SK-N-SH (cell line): ENCODE measurements at regions not wholly inside any gene's neighbourhood (a gene's known extent, or its start where the extent isn't known, plus 50 kb on each side); places are given as distances from the start of the nearest gene placed in this dataset.

Source experiments
- CTCF ChIA-PET: fragments of 300-600, 350-600 bp; formaldehyde crosslinking; extraction: SDS; loops from one replicate; lab custom pipeline; 2021; lab: Yijun Ruan, JAX
- POLR2A ChIA-PET: fragments of 350-600 bp; sonication (Branson Sonifier 250); formaldehyde crosslinking; extraction: SDS; loops from one replicate; lab custom pipeline; 2020; ENCODE audit warnings: antibody characterized with exemption, inconsistent platforms; lab: Yijun Ruan, JAX
- DNase-seq: peaks from one replicate; pipeline ENCODE4 v3.0.0; 2012
- H2AFZ ChIP-seq: fragments of 200-600 bp; sonication (generic); 2 replicates; pipeline ENCODE4 v1.8.1; 2016; ENCODE audit warnings: antibody characterized with exemption, mild to moderate bottlenecking, low read depth
- H3F3A ChIP-seq: fragments of 200-600 bp; sonication (generic); replicated peaks from 2 replicates; pipeline ENCODE3; 2016; ENCODE audit warnings: antibody characterized with exemption, mild to moderate bottlenecking; ENCODE audit not compliant: insufficient read depth
- H3K27ac ChIP-seq, 2 experiments: fragments of 200-500 bp in 1 of 2; fragments of 200-600 bp in 1 of 2; sonication (Bioruptor generic) in 1 of 2; sonication (generic), shearing (Covaris generic) in 1 of 2; 2 replicates each; pipeline versions ENCODE4 v1.5.1 to v1.6.1; 2014 to 2016; ENCODE audit warnings: low read depth in 2 of 2, inconsistent platforms in 1 of 2, low read length in 1 of 2, mild to moderate bottlenecking in 1 of 2, mixed read lengths in 1 of 2
- H3K27me3 ChIP-seq: fragments of 200-600 bp; sonication (generic), shearing (Covaris generic); 2 replicates; pipeline ENCODE4 v1.6.1; 2016; ENCODE audit warnings: mixed run types; ENCODE audit not compliant: insufficient read depth
- H3K36me3 ChIP-seq, 2 experiments: fragments of 200-500 bp in 1 of 2; fragments of 200-600 bp in 1 of 2; sonication (Bioruptor generic) in 1 of 2; sonication (generic) in 1 of 2; replicated peaks in 1 of 2; 2 replicates each; pipeline versions ENCODE3 to v1.5.1; 2014 to 2016; ENCODE audit warnings: low read length in 1 of 2, mild to moderate bottlenecking in 1 of 2; ENCODE audit not compliant: insufficient read depth in 2 of 2, control insufficient read depth in 1 of 2
- H3K4me1 ChIP-seq, 2 experiments: fragments of 200-500 bp in 1 of 2; fragments of 200-600 bp in 1 of 2; sonication (Bioruptor generic) in 1 of 2; sonication (generic), shearing (Covaris generic) in 1 of 2; 2 replicates each; pipeline versions ENCODE4 v1.5.1 to v1.6.1; 2014 to 2016; ENCODE audit warnings: low read depth in 1 of 2, low read length in 1 of 2, mixed run types in 1 of 2; ENCODE audit not compliant: insufficient read depth in 2 of 2, control insufficient read depth in 1 of 2
- H3K4me2 ChIP-seq: fragments of 200-600 bp; sonication (generic), shearing (Covaris generic); 2 replicates; pipeline ENCODE4 v1.6.1; 2017; ENCODE audit warnings: mixed run types
- H3K4me3 ChIP-seq, 2 experiments: fragments of 200-500 bp in 1 of 2; fragments of 200-600 bp in 1 of 2; sonication (Bioruptor generic) in 1 of 2; sonication (generic), shearing (Covaris generic) in 1 of 2; 2 replicates each; pipeline versions ENCODE4 v1.5.1 to v1.8.1; 2014 to 2016; ENCODE audit warnings: low read depth in 2 of 2, inconsistent platforms in 1 of 2, low read length in 1 of 2, mild to moderate bottlenecking in 1 of 2, mixed read lengths in 1 of 2, moderate library complexity in 1 of 2
- H3K79me2 ChIP-seq: fragments of 200-600 bp; sonication (generic); 2 replicates; pipeline ENCODE4 v1.8.1; 2017; ENCODE audit warnings: mild to moderate bottlenecking; ENCODE audit not compliant: insufficient read depth
- H3K9ac ChIP-seq: fragments of 200-600 bp; sonication (generic); 2 replicates; pipeline ENCODE4 v1.6.1; 2017; ENCODE audit warnings: mixed run types
- H3K9me2 ChIP-seq: fragments of 200-600 bp; sonication (generic); 2 replicates; pipeline ENCODE4 v1.6.1; 2017; ENCODE audit warnings: mixed run types
- H3K9me3 ChIP-seq: fragments of 200-600 bp; sonication (generic); 2 replicates; pipeline ENCODE4 v1.6.1; 2017; ENCODE audit warnings: mixed run types, mild to moderate bottlenecking, moderate library complexity
- H4K20me1 ChIP-seq: fragments of 200-600 bp; sonication (generic); 2 replicates; pipeline ENCODE4 v1.6.1; 2017; ENCODE audit warnings: mild to moderate bottlenecking, mixed run types; ENCODE audit not compliant: insufficient read depth
- ELF1 ChIP-seq: IDR thresholded peaks from 2 replicates; pipeline ENCODE4 v1.4.0; 2012
- EP300 ChIP-seq, 2 experiments: IDR thresholded peaks; 2 replicates each; pipeline versions ENCODE4 v1.4.0 to v1.6.1; 2012; ENCODE audit warnings: borderline replicate concordance in 1 of 2, low read depth in 1 of 2, low read length in 1 of 2
- EZH2phosphoT487 ChIP-seq: fragments of 200-600 bp; sonication (generic); IDR thresholded peaks from 2 replicates; pipeline ENCODE4 v1.6.1; 2017; ENCODE audit warnings: low read depth, mixed run types, mild to moderate bottlenecking, antibody characterized with exemption, moderate library complexity, borderline replicate concordance
- JUND ChIP-seq: IDR thresholded peaks from 2 replicates; pipeline ENCODE4 v1.4.0; 2012
- MXI1 ChIP-seq: IDR thresholded peaks from 2 replicates; pipeline ENCODE4 v1.6.1; 2012; ENCODE audit warnings: mild to moderate bottlenecking, low read depth, low read length, improper control_type of control experiment
- NFIC ChIP-seq: IDR thresholded peaks from 2 replicates; pipeline ENCODE4 v1.4.0; 2012; ENCODE audit warnings: borderline replicate concordance
- POLR2AphosphoS5 ChIP-seq: IDR thresholded peaks from 2 replicates; pipeline ENCODE4 v1.6.1; 2012; ENCODE audit warnings: low read depth, low read length
- RAD21 ChIP-seq: IDR thresholded peaks from 2 replicates; pipeline ENCODE4 v1.6.1; 2012; ENCODE audit warnings: mild to moderate bottlenecking, low read length
- RFX5 ChIP-seq: IDR thresholded peaks from 2 replicates; pipeline ENCODE4 v1.6.1; 2012; ENCODE audit warnings: mild to moderate bottlenecking, improper control_type of control experiment, low read length
- SIN3A ChIP-seq: IDR thresholded peaks from 2 replicates; pipeline ENCODE4 v1.6.1; 2012; ENCODE audit warnings: low read depth, mild to moderate bottlenecking, low read length, moderate library complexity, borderline replicate concordance
- SMC3 ChIP-seq: IDR thresholded peaks from 2 replicates; pipeline ENCODE4 v1.6.1; 2012; ENCODE audit warnings: low read depth, low read length, improper control_type of control experiment
- TAF1 ChIP-seq: IDR thresholded peaks from 2 replicates; pipeline ENCODE4 v1.6.1; 2012; ENCODE audit warnings: low read depth, mild to moderate bottlenecking, low read length, moderate library complexity, borderline replicate concordance
- TCF12 ChIP-seq: IDR thresholded peaks from 2 replicates; pipeline ENCODE4 v1.4.0; 2012
- TEAD4 ChIP-seq: IDR thresholded peaks from 2 replicates; pipeline ENCODE4 v1.4.0; 2012; ENCODE audit warnings: mild to moderate bottlenecking, borderline replicate concordance; ENCODE audit not compliant: insufficient read depth
- WGBS: methylation state at CpG from one replicate; pipeline ENCODE4 v1.1.6; 2017; ENCODE audit warnings: low lambda C conversion rate; 5-methylcytosine and 5-hydroxymethylcytosine counted together
- TF ChIP-seq, protein P1 (sequence below): IDR thresholded peaks from 2 replicates; pipeline ENCODE4 v1.6.1; 2012; ENCODE audit warnings: mild to moderate bottlenecking, low read depth, low read length, moderate library complexity
- TF ChIP-seq, protein P2 (sequence below): IDR thresholded peaks from 2 replicates; pipeline ENCODE4; 2012

DNA sequence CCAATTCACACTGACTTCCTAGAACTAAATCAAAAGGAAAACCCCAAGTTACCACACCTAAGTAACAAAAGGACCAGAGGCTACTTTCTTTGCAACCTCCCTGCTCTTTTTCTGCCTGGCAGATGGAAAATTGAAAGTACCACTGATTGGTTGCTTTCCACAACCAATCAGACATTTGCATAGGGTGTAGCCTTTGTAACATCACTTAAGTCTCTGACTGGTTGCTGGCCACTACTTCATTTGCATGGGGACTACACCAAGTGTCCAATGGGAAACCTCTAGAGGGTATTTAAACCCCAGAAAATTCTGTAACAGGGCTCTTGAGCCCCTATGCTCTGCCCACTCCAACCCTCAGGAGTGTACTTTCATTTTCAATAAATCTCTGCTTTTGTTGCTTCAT lies 365.0 kb downstream of the LTN1 start (continued):
- TF ChIP-seq EP300 (IDR thresholded peaks at IDR 0.05; ENCODE audit: borderline replicate concordance in 1 of 2, low read depth in 1 of 2, low read length in 1 of 2) (no peak), TEAD4 (no peak), RAD21 (no peak), POLR2AphosphoS5 (no peak), SMC3 (no peak), RFX5 (no peak), EZH2phosphoT487 (no peak), SIN3A (no peak), MXI1 (no peak)
- TF ChIP-seq, protein P1, sequence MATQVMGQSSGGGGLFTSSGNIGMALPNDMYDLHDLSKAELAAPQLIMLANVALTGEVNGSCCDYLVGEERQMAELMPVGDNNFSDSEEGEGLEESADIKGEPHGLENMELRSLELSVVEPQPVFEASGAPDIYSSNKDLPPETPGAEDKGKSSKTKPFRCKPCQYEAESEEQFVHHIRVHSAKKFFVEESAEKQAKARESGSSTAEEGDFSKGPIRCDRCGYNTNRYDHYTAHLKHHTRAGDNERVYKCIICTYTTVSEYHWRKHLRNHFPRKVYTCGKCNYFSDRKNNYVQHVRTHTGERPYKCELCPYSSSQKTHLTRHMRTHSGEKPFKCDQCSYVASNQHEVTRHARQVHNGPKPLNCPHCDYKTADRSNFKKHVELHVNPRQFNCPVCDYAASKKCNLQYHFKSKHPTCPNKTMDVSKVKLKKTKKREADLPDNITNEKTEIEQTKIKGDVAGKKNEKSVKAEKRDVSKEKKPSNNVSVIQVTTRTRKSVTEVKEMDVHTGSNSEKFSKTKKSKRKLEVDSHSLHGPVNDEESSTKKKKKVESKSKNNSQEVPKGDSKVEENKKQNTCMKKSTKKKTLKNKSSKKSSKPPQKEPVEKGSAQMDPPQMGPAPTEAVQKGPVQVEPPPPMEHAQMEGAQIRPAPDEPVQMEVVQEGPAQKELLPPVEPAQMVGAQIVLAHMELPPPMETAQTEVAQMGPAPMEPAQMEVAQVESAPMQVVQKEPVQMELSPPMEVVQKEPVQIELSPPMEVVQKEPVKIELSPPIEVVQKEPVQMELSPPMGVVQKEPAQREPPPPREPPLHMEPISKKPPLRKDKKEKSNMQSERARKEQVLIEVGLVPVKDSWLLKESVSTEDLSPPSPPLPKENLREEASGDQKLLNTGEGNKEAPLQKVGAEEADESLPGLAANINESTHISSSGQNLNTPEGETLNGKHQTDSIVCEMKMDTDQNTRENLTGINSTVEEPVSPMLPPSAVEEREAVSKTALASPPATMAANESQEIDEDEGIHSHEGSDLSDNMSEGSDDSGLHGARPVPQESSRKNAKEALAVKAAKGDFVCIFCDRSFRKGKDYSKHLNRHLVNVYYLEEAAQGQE, result no peak

DNA sequence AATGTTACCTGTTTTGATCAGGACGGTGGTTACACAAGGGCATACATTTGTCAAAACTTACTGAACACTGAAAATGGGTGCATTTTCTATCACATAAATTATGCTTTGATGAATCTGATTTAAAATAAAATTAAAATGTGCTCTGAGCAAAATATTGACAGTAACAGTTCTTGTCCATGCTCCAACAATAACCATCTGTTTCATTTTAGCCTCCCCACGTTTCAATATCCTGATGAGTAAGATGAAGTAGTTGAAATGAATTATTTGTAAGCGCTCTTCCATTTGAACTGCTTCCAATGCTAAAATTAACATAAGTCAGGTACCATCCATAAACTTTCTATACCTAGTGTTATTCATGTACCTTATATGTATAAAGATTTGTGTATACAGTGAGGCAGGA lies 365.4 kb downstream of the LTN1 start:
- POLR2A ChIA-PET, result no interaction called here
- CTCF ChIA-PET, result no interaction called here
- DNase-seq, result no peak
- no peaks in the 10 kb centered on the region for H4K20me1 ChIP-seq
- peaks cover 4% of the 10 kb centered on the region; the same call in 1 of the 2 replicates for H3K9me3 ChIP-seq
- whole genome bisulfite sequencing, result 53% methylated on average over 3 of the region's 3 CpGs
- peaks cover 12% of the 10 kb centered on the region for H3F3A ChIP-seq
- no peak overlapping the region for H3K4me3 ChIP-seq
- peak overlapping the region in 1 of 2 experiments; percentile 25; a peak in 1 of 4 replicates for H3K27ac ChIP-seq
- H3K4me1 ChIP-seq, result peaks cover 3 to 7% of the 10 kb centered on the region in 2 experiments; a peak in 3 of 4 replicates
- H3K4me2 ChIP-seq, result peak overlapping the region; percentile 41; the same call in 1 of the 2 replicates
- no peak for TF ChIP-seq TAF1
- peak in 1 of 2 experiments; percentile 56; a peak in 1 of 4 replicates for TF ChIP-seq EP300 (IDR thresholded peaks at IDR 0.05; ENCODE audit: borderline replicate concordance in 1 of 2, low read depth in 1 of 2, low read length in 1 of 2)
- TF ChIP-seq ELF1, result no peak
- TF ChIP-seq TCF12, result peak; percentile 77
- TF ChIP-seq JUND, result 0 out of 2 replicates have a peak, but pooled peaks have one; percentile 26
- peak; percentile 44; the same call in 1 of the 2 replicates for TF ChIP-seq NFIC
- TF ChIP-seq, protein P2, sequence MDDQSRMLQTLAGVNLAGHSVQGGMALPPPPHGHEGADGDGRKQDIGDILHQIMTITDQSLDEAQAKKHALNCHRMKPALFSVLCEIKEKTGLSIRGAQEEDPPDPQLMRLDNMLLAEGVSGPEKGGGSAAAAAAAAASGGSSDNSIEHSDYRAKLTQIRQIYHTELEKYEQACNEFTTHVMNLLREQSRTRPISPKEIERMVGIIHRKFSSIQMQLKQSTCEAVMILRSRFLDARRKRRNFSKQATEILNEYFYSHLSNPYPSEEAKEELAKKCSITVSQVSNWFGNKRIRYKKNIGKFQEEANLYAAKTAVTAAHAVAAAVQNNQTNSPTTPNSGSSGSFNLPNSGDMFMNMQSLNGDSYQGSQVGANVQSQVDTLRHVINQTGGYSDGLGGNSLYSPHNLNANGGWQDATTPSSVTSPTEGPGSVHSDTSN, result peak; percentile 42; the same call in 1 of the 2 replicates
- no peaks in the 10 kb centered on the region for H3K36me3 ChIP-seq
- H3K79me2 ChIP-seq, result no peaks in the 10 kb centered on the region
- peak overlapping the region; percentile 23; the same call in 1 of the 2 replicates for H2AFZ ChIP-seq
- H3K9ac ChIP-seq, result no peak overlapping the region
- H3K9me2 ChIP-seq, result no peaks in the 10 kb centered on the region
- H3K27me3 ChIP-seq, result no peaks in the 10 kb centered on the region
